ACC112 (cell line): ENCODE measurements at regions not wholly inside any gene's neighbourhood (a gene's known extent, or its start where the extent isn't known, plus 50 kb on each side); places are given as distances from the start of the nearest gene placed in this dataset.
A peak's percentile ranks its signal among the peaks of the same experiment; 100 is the strongest.

Experiments
- H2AFZ ChIP-seq: fragments of 200-600 bp; sonication (generic); one replicate; pipeline ENCODE4 v1.6.0; 2017; ENCODE audit warnings: antibody characterized with exemption, low read length; ENCODE audit not compliant: unreplicated experiment
- H3K27ac ChIP-seq: fragments of 200-600 bp; sonication (generic); 2 replicates; pipeline ENCODE4 v1.5.1; 2014; ENCODE audit warnings: low read depth, mild to moderate bottlenecking, antibody characterized with exemption, low read length, moderate library complexity
- H3K27me3 ChIP-seq: fragments of 200-600 bp; sonication (generic); 2 replicates; pipeline ENCODE4 v1.6.1; 2014; ENCODE audit warnings: mild to moderate bottlenecking, antibody characterized with exemption, low read length, moderate library complexity, mixed read lengths; ENCODE audit not compliant: insufficient read depth
- H3K36me3 ChIP-seq: fragments of 200-600 bp; sonication (generic); 2 replicates; pipeline ENCODE4 v1.6.1; 2016; ENCODE audit warnings: mild to moderate bottlenecking, antibody characterized with exemption, low read length, moderate library complexity, mixed read lengths; ENCODE audit not compliant: insufficient read depth
- H3K4me1 ChIP-seq: fragments of 200-600 bp; sonication (generic); one replicate; pipeline ENCODE4 v1.6.1; 2016; ENCODE audit warnings: low read length, mixed read lengths; ENCODE audit not compliant: insufficient read depth, unreplicated experiment, control insufficient read depth
- H3K4me3 ChIP-seq: fragments of 200-600 bp; sonication (generic); 2 replicates; pipeline ENCODE4 v1.5.1; 2014; ENCODE audit warnings: mild to moderate bottlenecking, low read depth, low read length
- H3K79me2 ChIP-seq: fragments of 200-600 bp; sonication (generic); one replicate; pipeline ENCODE4 v1.6.0; 2016; ENCODE audit warnings: low read length; ENCODE audit not compliant: control insufficient read depth, unreplicated experiment, insufficient read depth

GRCh38 chr7:94217766-94218165 is 176.9 kb upstream of the COL1A2 start:
- no peaks in the 10 kb centered on the region for H3K36me3 ChIP-seq
- H3K27me3 ChIP-seq: no peaks in the 10 kb centered on the region
- peaks cover 12% of the 10 kb centered on the region for H3K4me1 ChIP-seq
- H3K79me2 ChIP-seq: no peaks in the 10 kb centered on the region
- H2AFZ ChIP-seq: no peak overlapping the region
- H3K4me3 ChIP-seq: no peak overlapping the region
- no peak overlapping the region for H3K27ac ChIP-seq

GRCh38 chr7:94222516-94222915 is 172.2 kb upstream of the COL1A2 start:
- H2AFZ ChIP-seq: peak overlapping the region; percentile 46
- no peak overlapping the region for H3K4me3 ChIP-seq
- no peak overlapping the region for H3K27ac ChIP-seq
- no peaks in the 10 kb centered on the region for H3K27me3 ChIP-seq
- H3K4me1 ChIP-seq: peaks cover 11% of the 10 kb centered on the region
- H3K79me2 ChIP-seq: no peaks in the 10 kb centered on the region
- H3K36me3 ChIP-seq: no peaks in the 10 kb centered on the region

- no peaks in the 10 kb centered on the region for H3K36me3 ChIP-seq
- no peaks in the 10 kb centered on the region for H3K79me2 ChIP-seq
- H3K4me1 ChIP-seq: peaks cover 11% of the 10 kb centered on the region
- no peak overlapping the region for H3K27ac ChIP-seq
- peak overlapping the region; percentile 26; the same call in 1 of the 2 replicates for H3K4me3 ChIP-seq
- H2AFZ ChIP-seq: peak overlapping the region; percentile 70
- no peaks in the 10 kb centered on the region for H3K27me3 ChIP-seq
Observed at GRCh38 chr7:94223375-94224084, 171.2 kb upstream of the COL1A2 start.

- Histone ChIP-seq H2AFZ (no peak overlapping the region), H3K4me3 (no peak overlapping the region), H3K27ac (no peak overlapping the region), H3K4me1 (peaks cover 6% of the 10 kb centered on the region), H3K36me3 (no peaks in the 10 kb centered on the region), H3K79me2 (no peaks in the 10 kb centered on the region), H3K27me3 (no peaks in the 10 kb centered on the region)
Observed at GRCh38 chr7:94228223-94228622, 166.5 kb upstream of the COL1A2 start.

- Histone ChIP-seq H3K27ac (no peak overlapping the region), H2AFZ (no peak overlapping the region), H3K36me3 (no peaks in the 10 kb centered on the region), H3K27me3 (no peaks in the 10 kb centered on the region), H3K79me2 (no peaks in the 10 kb centered on the region), H3K4me1 (peaks cover 1% of the 10 kb centered on the region), H3K4me3 (no peak overlapping the region)
Observed at GRCh38 chr7:94228678-94229077, 166.0 kb upstream of the COL1A2 start.

- no peaks in the 10 kb centered on the region for H3K79me2 ChIP-seq
- no peak overlapping the region for H3K27ac ChIP-seq
- no peak overlapping the region for H2AFZ ChIP-seq
- no peak overlapping the region for H3K4me3 ChIP-seq
- no peaks in the 10 kb centered on the region for H3K27me3 ChIP-seq
- no peaks in the 10 kb centered on the region for H3K36me3 ChIP-seq
- no peaks in the 10 kb centered on the region for H3K4me1 ChIP-seq
Observed at GRCh38 chr7:94231305-94231704, 163.4 kb upstream of the COL1A2 start.

- Histone ChIP-seq H3K27me3 (no peaks in the 10 kb centered on the region), H3K4me3 (no peak overlapping the region), H3K36me3 (no peaks in the 10 kb centered on the region), H3K4me1 (no peaks in the 10 kb centered on the region), H3K27ac (no peak overlapping the region), H3K79me2 (no peaks in the 10 kb centered on the region), H2AFZ (no peak overlapping the region)
Observed at GRCh38 chr7:94236960-94237359, 157.7 kb upstream of the COL1A2 start.

GRCh38 chr7:94237417-94237816 is 157.3 kb upstream of the COL1A2 start:
- no peaks in the 10 kb centered on the region for H3K4me1 ChIP-seq
- H3K36me3 ChIP-seq: no peaks in the 10 kb centered on the region
- no peaks in the 10 kb centered on the region for H3K79me2 ChIP-seq
- no peak overlapping the region for H3K4me3 ChIP-seq
- no peak overlapping the region for H2AFZ ChIP-seq
- no peaks in the 10 kb centered on the region for H3K27me3 ChIP-seq
- H3K27ac ChIP-seq: no peak overlapping the region

GRCh38 chr7:94239661-94240234 is 154.9 kb upstream of the COL1A2 start:
- Histone ChIP-seq H3K27me3 (no peaks in the 10 kb centered on the region), H3K4me1 (peaks cover under 1% of the 10 kb centered on the region), H3K4me3 (no peak overlapping the region), H2AFZ (no peak overlapping the region), H3K79me2 (no peaks in the 10 kb centered on the region), H3K27ac (no peak overlapping the region), H3K36me3 (no peaks in the 10 kb centered on the region)

- Histone ChIP-seq H3K4me1 (peaks cover 4% of the 10 kb centered on the region), H3K79me2 (no peaks in the 10 kb centered on the region), H3K27me3 (no peaks in the 10 kb centered on the region), H3K36me3 (no peaks in the 10 kb centered on the region), H3K27ac (no peak overlapping the region), H2AFZ (no peak overlapping the region), H3K4me3 (no peak overlapping the region)
Observed at GRCh38 chr7:94240902-94241301, 153.8 kb upstream of the COL1A2 start.

- Histone ChIP-seq H3K27ac (no peak overlapping the region), H3K36me3 (no peaks in the 10 kb centered on the region), H3K27me3 (no peaks in the 10 kb centered on the region), H3K79me2 (no peaks in the 10 kb centered on the region), H2AFZ (no peak overlapping the region), H3K4me3 (no peak overlapping the region), H3K4me1 (peaks cover 4% of the 10 kb centered on the region)
Observed at GRCh38 chr7:94241402-94241925, 153.2 kb upstream of the COL1A2 start.
